ENCODE measurements at regions not wholly inside any gene's neighbourhood (a gene's known extent, or its start where the extent isn't known, plus 50 kb on each side); places are given as distances from the start of the nearest gene placed in this dataset.

- H3K9ac ChIP-seq (ENCODE audit: low read depth, low read length) = no peak overlapping the region
- DNase-seq (no peak), ATAC-seq (ENCODE audit: low read depth) (no peak)
- BruUV-seq (replicated peaks) = no TSS peak
- H3K4me1 ChIP-seq (ENCODE audit: control insufficient read depth, insufficient read depth, low read length) = peaks cover 4% of the 10 kb centered on the region
- no peaks in the 10 kb centered on the region for H3K79me1 ChIP-seq (ENCODE audit: low read depth in 1 of 2, low read length in 2 of 2)
- no peak for TF ChIP-seq CHD1 (IDR thresholded peaks at IDR 0.05; ENCODE audit: low read depth, low read length)
- TF ChIP-seq MAZ (IDR thresholded peaks at IDR 0.05; ENCODE audit: borderline replicate concordance, low read depth, low read length) = no peak
- no peak for TF ChIP-seq RAD21 (IDR thresholded peaks at IDR 0.05; ENCODE audit: low read length)
- TF ChIP-seq RCOR1 (IDR thresholded peaks at IDR 0.05; ENCODE audit: insufficient replicate concordance, low read length) = no peak
- no peak for TF ChIP-seq NFE2L2 (IDR thresholded peaks at IDR 0.05; ENCODE audit: low read depth, low read length)
- no peak for TF ChIP-seq MXI1 (IDR thresholded peaks at IDR 0.05; ENCODE audit: borderline replicate concordance, low read depth, low read length)
- TF ChIP-seq, protein P1, sequence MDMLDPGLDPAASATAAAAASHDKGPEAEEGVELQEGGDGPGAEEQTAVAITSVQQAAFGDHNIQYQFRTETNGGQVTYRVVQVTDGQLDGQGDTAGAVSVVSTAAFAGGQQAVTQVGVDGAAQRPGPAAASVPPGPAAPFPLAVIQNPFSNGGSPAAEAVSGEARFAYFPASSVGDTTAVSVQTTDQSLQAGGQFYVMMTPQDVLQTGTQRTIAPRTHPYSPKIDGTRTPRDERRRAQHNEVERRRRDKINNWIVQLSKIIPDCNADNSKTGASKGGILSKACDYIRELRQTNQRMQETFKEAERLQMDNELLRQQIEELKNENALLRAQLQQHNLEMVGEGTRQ (IDR thresholded peaks at IDR 0.05; ENCODE audit: low read depth, low read length) = no peak
- no peak for TF ChIP-seq POLR2A (IDR thresholded peaks at IDR 0.05; ENCODE audit: low read depth, low read length)
- no peak for TF ChIP-seq MAFK (IDR thresholded peaks at IDR 0.05; ENCODE audit: low read depth, low read length)
- no peak for TF ChIP-seq SMC3 (IDR thresholded peaks at IDR 0.05; ENCODE audit: low read depth, low read length)
- TF ChIP-seq FOS (IDR thresholded peaks at IDR 0.05; ENCODE audit: low read depth, low read length) = no peak
- TF ChIP-seq BHLHE40 (IDR thresholded peaks at IDR 0.05; ENCODE audit: low read depth, low read length) = no peak
- TF ChIP-seq, protein P2, sequence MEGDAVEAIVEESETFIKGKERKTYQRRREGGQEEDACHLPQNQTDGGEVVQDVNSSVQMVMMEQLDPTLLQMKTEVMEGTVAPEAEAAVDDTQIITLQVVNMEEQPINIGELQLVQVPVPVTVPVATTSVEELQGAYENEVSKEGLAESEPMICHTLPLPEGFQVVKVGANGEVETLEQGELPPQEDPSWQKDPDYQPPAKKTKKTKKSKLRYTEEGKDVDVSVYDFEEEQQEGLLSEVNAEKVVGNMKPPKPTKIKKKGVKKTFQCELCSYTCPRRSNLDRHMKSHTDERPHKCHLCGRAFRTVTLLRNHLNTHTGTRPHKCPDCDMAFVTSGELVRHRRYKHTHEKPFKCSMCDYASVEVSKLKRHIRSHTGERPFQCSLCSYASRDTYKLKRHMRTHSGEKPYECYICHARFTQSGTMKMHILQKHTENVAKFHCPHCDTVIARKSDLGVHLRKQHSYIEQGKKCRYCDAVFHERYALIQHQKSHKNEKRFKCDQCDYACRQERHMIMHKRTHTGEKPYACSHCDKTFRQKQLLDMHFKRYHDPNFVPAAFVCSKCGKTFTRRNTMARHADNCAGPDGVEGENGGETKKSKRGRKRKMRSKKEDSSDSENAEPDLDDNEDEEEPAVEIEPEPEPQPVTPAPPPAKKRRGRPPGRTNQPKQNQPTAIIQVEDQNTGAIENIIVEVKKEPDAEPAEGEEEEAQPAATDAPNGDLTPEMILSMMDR (conservative IDR thresholded peaks at IDR 0.05; ENCODE audit: low read depth, low read length) = no peak
- TF ChIP-seq, protein P3, sequence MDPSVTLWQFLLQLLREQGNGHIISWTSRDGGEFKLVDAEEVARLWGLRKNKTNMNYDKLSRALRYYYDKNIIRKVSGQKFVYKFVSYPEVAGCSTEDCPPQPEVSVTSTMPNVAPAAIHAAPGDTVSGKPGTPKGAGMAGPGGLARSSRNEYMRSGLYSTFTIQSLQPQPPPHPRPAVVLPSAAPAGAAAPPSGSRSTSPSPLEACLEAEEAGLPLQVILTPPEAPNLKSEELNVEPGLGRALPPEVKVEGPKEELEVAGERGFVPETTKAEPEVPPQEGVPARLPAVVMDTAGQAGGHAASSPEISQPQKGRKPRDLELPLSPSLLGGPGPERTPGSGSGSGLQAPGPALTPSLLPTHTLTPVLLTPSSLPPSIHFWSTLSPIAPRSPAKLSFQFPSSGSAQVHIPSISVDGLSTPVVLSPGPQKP (IDR thresholded peaks at IDR 0.05; ENCODE audit: borderline replicate concordance, low read depth, low read length) = no peak
- TF ChIP-seq RFX5 (IDR thresholded peaks at IDR 0.05; ENCODE audit: low read depth, low read length) = no peak
- TF ChIP-seq CEBPB (IDR thresholded peaks at IDR 0.05; ENCODE audit: low read depth, low read length) = no peak
- H3K18ac ChIP-seq (ENCODE audit: low read depth, low read length) = no peak overlapping the region
- WGBS, 2 experiments (ENCODE audit: extremely low coverage in 2 of 2, insufficient read length in 1 of 2) = no CpG with 5 or more reads among the region's 3 CpGs
- dilution Hi-C loops (cut with HindIII; ENCODE audit: low sequenced_read_pairs, unreplicated experiment) = no loop called here
- no peak overlapping the region for H2BK15ac ChIP-seq (ENCODE audit: low read depth, low read length)
- H3K4me2 ChIP-seq (ENCODE audit: low read depth, low read length) = no peak overlapping the region
- intact Hi-C loops (cut with micrococcal nuclease) = no loop called here
- no peak overlapping the region for H2AK9ac ChIP-seq (replicated peaks; ENCODE audit: low read depth, low read length, poor library complexity)
- no peak overlapping the region for H3K4ac ChIP-seq (ENCODE audit: low read depth, low read length)
- no peak overlapping the region for H4K91ac ChIP-seq (ENCODE audit: insufficient read depth, low read depth, low read length)
- H3K56ac ChIP-seq (ENCODE audit: extremely low read depth, insufficient read depth, low read length) = no peak overlapping the region
- no peak overlapping the region for H3K14ac ChIP-seq (replicated peaks; ENCODE audit: low read depth, low read length)
- no peak overlapping the region for H2AK5ac ChIP-seq (ENCODE audit: low read depth, low read length)
- H3K23ac ChIP-seq (ENCODE audit: low read depth, low read length) = no peak overlapping the region
- H3K9me1 ChIP-seq (ENCODE audit: insufficient read depth, low read length) = no peaks in the 10 kb centered on the region; the same call in 1 of the 2 replicates
- H3K4me3 ChIP-seq (ENCODE audit: insufficient read depth, low read depth, low read length) = no peak overlapping the region
- H4K8ac ChIP-seq (ENCODE audit: low read depth in 2 of 2, low read length in 2 of 2) = no peak overlapping the region
- no peaks in the 10 kb centered on the region for H4K20me1 ChIP-seq (ENCODE audit: insufficient read depth, low read length)
- POLR2A ChIA-PET (ENCODE audit: unreplicated experiment) = no interaction called here
- H2BK120ac ChIP-seq (ENCODE audit: low read depth, low read length) = no peak overlapping the region
- H4K5ac ChIP-seq (ENCODE audit: low read depth, low read length) = no peak overlapping the region
- in situ Hi-C loops (cut with MboI; ENCODE audit: low sequenced_read_pairs) = no loop called here
- CTCF ChIA-PET = no interaction called here
- no peak overlapping the region for H2BK20ac ChIP-seq (ENCODE audit: low read depth, low read length)
- H3K9me3 ChIP-seq (ENCODE audit: control insufficient read depth, insufficient read depth, low read length) = peaks cover 2% of the 10 kb centered on the region; the same call in 1 of the 2 replicates
- H2BK5ac ChIP-seq (ENCODE audit: low read depth, low read length, poor library complexity, severe bottlenecking) = no peak overlapping the region
- no peak overlapping the region for H2AFZ ChIP-seq (replicated peaks; ENCODE audit: low read length, poor library complexity)
- no peak overlapping the region for H3K27ac ChIP-seq (ENCODE audit: insufficient read depth, low read length)
- H3K36me3 ChIP-seq (ENCODE audit: control insufficient read depth, insufficient read depth, low read length) = no peaks in the 10 kb centered on the region
- H3K27me3 ChIP-seq (ENCODE audit: control insufficient read depth, insufficient read depth, low read length) = no peaks in the 10 kb centered on the region
These were observed 124.1 kb upstream of the MED13L start for GRCh38 chr12:116401565-116401964.

Measured in IMR-90 (cell line).